Transverse colon (tissue), 3 donors: ENCODE measurements at regions not wholly inside any gene's neighbourhood (a gene's known extent, or its start where the extent isn't known, plus 50 kb on each side); places are given as distances from the start of the nearest gene placed in this dataset.

Experiments used
- CTCF ChIP-seq, 5 experiments: fragments of 200-600 bp in 3 of 5; fragments of 450-650 bp in 2 of 5; sonication (generic) in 3 of 5; IDR thresholded peaks; 1 replicate in 2 of 5; 2 replicates in 3 of 5; pipeline ENCODE4 v1.5.1; 2016 to 2017; ENCODE audit warnings: antibody characterized with exemption in 5 of 5, inconsistent platforms in 3 of 5, mild to moderate bottlenecking in 2 of 5, moderate library complexity in 1 of 5
- POLR2A ChIP-seq: fragments of 450-650 bp; IDR thresholded peaks from one replicate; pipeline ENCODE4 v1.6.1; 2016; ENCODE audit warnings: antibody characterized with exemption, mild to moderate bottlenecking, moderate library complexity

GRCh38 chr7:118708741-118709140 is 484.2 kb downstream of the ANKRD7 start:
- TF ChIP-seq CTCF (IDR thresholded peaks at IDR 0.05) (no peak), POLR2A (no peak)
